KMS-11 (cell line): ENCODE measurements at regions not wholly inside any gene's neighbourhood (a gene's known extent, or its start where the extent isn't known, plus 50 kb on each side); places are given as distances from the start of the nearest gene placed in this dataset.

ENCODE experiments used
- H2AFZ ChIP-seq: fragments of 200-600 bp; sonication (generic); 2 replicates; pipeline ENCODE4 v1.6.1; 2016; ENCODE audit warnings: antibody characterized with exemption, mixed run types, low read depth
- H3K27ac ChIP-seq: fragments of 200-600 bp; sonication (generic); 2 replicates; pipeline ENCODE4 v1.6.1; 2016; ENCODE audit warnings: mild to moderate bottlenecking, mixed run types
- H3K27me3 ChIP-seq: fragments of 200-600 bp; sonication (generic); 2 replicates; pipeline ENCODE4 v1.6.1; 2017; ENCODE audit warnings: mild to moderate bottlenecking, low read depth, mixed run types, moderate library complexity; ENCODE audit not compliant: insufficient read depth
- H3K36me3 ChIP-seq: fragments of 200-600 bp; sonication (generic); 2 replicates; pipeline ENCODE4 v1.6.1; 2017; ENCODE audit warnings: mild to moderate bottlenecking, mixed run types; ENCODE audit not compliant: insufficient read depth
- H3K4me1 ChIP-seq: fragments of 200-600 bp; sonication (generic); 2 replicates; pipeline ENCODE4 v1.6.1; 2016; ENCODE audit warnings: mild to moderate bottlenecking, low read depth, mixed run types; ENCODE audit not compliant: poor library complexity, severe bottlenecking
- H3K4me2 ChIP-seq: fragments of 200-600 bp; sonication (generic); 2 replicates; pipeline ENCODE4 v1.7.0; 2016; ENCODE audit warnings: mild to moderate bottlenecking, mixed run types
- H3K4me3 ChIP-seq: fragments of 200-600 bp; sonication (generic); IDR thresholded peaks from 2 replicates; pipeline ENCODE4 v1.6.1; 2017; ENCODE audit warnings: low read depth, low read length, mixed read lengths; ENCODE audit not compliant: insufficient read depth
- H3K79me2 ChIP-seq: fragments of 200-600 bp; sonication (generic); 2 replicates; pipeline ENCODE4 v1.6.1; 2016; ENCODE audit warnings: low read depth, mixed run types; ENCODE audit not compliant: insufficient read depth
- H3K9ac ChIP-seq: fragments of 200-600 bp; sonication (generic); 2 replicates; pipeline ENCODE4 v1.6.1; 2016; ENCODE audit warnings: mild to moderate bottlenecking, mixed run types
- H4K20me1 ChIP-seq: fragments of 200-600 bp; sonication (generic); 2 replicates; pipeline ENCODE4 v1.6.1; 2016; ENCODE audit warnings: mild to moderate bottlenecking, mixed run types; ENCODE audit not compliant: insufficient read depth
- TF ChIP-seq, protein P1 (sequence below): fragments of 200-600 bp; sonication (generic); conservative IDR thresholded peaks from 2 replicates; pipeline ENCODE4 v1.6.1; 2017; ENCODE audit warnings: low read depth, mild to moderate bottlenecking, antibody characterized with exemption, low read length, moderate library complexity, mixed read lengths

DNA sequence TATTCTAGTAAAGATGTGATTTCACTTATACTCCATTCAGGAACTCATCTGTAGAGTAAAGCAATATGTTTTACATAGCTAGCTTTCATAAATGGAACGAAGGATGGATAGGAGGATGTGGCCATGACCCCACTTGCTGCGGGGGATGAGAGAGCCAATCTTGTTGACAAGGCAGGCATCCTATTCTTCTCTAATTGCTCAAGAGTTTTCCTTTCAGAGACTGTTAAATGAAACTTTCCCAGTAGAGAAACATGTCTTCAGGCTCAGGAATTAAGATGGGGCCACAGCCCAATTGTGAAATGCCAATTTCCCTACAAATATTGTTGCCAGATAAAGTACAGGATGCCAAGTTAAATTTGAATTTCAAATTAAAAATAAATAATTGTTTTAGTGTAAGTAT is 196.2 kb upstream of the TUT7 start:
- H3K9ac ChIP-seq = no peak overlapping the region
- no peak overlapping the region for H3K4me3 ChIP-seq
- H3K36me3 ChIP-seq = no peaks in the 10 kb centered on the region
- TF ChIP-seq, protein P1, sequence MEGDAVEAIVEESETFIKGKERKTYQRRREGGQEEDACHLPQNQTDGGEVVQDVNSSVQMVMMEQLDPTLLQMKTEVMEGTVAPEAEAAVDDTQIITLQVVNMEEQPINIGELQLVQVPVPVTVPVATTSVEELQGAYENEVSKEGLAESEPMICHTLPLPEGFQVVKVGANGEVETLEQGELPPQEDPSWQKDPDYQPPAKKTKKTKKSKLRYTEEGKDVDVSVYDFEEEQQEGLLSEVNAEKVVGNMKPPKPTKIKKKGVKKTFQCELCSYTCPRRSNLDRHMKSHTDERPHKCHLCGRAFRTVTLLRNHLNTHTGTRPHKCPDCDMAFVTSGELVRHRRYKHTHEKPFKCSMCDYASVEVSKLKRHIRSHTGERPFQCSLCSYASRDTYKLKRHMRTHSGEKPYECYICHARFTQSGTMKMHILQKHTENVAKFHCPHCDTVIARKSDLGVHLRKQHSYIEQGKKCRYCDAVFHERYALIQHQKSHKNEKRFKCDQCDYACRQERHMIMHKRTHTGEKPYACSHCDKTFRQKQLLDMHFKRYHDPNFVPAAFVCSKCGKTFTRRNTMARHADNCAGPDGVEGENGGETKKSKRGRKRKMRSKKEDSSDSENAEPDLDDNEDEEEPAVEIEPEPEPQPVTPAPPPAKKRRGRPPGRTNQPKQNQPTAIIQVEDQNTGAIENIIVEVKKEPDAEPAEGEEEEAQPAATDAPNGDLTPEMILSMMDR = no peak
- H2AFZ ChIP-seq = no peak overlapping the region
- no peaks in the 10 kb centered on the region for H4K20me1 ChIP-seq
- no peak overlapping the region for H3K27ac ChIP-seq
- H3K79me2 ChIP-seq = no peaks in the 10 kb centered on the region
- no peaks in the 10 kb centered on the region for H3K4me1 ChIP-seq
- H3K4me2 ChIP-seq = no peak overlapping the region
- no peaks in the 10 kb centered on the region for H3K27me3 ChIP-seq

DNA sequence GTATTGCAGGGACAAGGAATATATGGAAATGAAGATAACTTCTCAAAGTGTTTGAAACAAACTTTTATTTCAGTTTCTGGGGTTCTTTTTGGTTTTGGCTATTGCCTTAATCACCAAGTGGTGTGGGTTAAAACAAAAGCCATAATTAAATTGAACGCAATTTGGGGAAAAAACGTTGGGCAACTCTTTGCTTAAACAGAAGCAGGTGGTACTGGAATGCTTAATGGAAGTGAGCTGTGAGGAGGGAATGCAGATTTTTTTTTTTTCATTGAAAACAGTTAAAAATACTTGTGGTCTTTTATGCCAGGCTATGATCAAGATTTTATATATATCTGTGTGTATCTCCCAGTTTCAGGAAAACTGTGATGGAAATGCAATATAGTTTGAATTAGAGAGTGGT is 195.7 kb upstream of the TUT7 start:
- no peaks in the 10 kb centered on the region for H3K79me2 ChIP-seq
- H2AFZ ChIP-seq = no peak overlapping the region
- no peaks in the 10 kb centered on the region for H3K4me1 ChIP-seq
- H3K36me3 ChIP-seq = no peaks in the 10 kb centered on the region
- TF ChIP-seq, protein P1 = no peak
- no peaks in the 10 kb centered on the region for H3K27me3 ChIP-seq
- H3K4me3 ChIP-seq = no peak overlapping the region
- no peaks in the 10 kb centered on the region for H4K20me1 ChIP-seq
- no peak overlapping the region for H3K27ac ChIP-seq
- H3K9ac ChIP-seq = no peak overlapping the region
- no peak overlapping the region for H3K4me2 ChIP-seq

DNA sequence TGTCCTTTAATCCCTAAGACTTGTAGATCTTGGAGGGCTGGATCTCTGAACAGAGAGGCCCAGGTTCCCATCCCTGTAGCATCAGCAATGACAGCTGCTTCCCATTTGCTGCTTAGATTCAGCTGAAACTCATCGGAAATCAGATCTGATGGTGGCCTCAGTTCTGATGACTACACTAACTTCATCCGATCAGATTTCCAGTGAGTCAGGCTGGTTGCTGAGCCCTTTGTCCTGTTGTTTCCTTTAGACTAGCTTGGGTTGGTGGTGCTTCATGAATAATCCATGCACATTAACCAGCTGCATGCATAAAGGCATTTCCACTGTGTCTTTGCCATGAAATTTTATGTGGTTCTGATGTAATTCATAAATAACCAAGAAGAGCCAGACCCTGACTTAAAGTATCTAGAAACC is 195.2 kb upstream of the TUT7 start:
- Histone ChIP-seq H2AFZ (no peak overlapping the region), H3K27me3 (no peaks in the 10 kb centered on the region), H3K4me2 (no peak overlapping the region), H3K4me3 (no peak overlapping the region), H3K79me2 (no peaks in the 10 kb centered on the region), H3K9ac (no peak overlapping the region), H4K20me1 (no peaks in the 10 kb centered on the region), H3K36me3 (no peaks in the 10 kb centered on the region), H3K4me1 (no peaks in the 10 kb centered on the region), H3K27ac (no peak overlapping the region)
- TF ChIP-seq, protein P1 = no peak

DNA sequence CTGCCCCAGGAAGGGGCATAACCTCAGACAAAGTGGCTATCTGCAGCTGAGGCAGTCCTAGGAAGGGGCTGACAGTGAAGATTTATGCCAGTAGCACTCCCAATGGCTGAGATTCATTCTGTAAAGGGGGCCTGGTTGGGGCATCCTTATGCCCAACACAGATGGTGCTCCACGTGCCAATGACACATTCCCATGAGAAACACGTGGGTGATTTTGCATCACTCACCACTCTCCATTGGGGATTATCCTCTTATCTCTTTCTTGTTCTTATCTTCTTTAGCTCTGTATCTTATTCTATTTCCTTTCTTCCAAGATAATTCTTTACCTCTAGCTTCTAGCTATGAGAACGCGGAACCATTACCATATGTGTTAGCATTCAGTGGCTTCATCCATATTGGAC is 194.0 kb upstream of the TUT7 start:
- no peak overlapping the region for H3K9ac ChIP-seq
- H3K4me1 ChIP-seq = no peaks in the 10 kb centered on the region
- no peak overlapping the region for H2AFZ ChIP-seq
- H3K79me2 ChIP-seq = no peaks in the 10 kb centered on the region
- H3K27me3 ChIP-seq = no peaks in the 10 kb centered on the region
- H3K27ac ChIP-seq = no peak overlapping the region
- no peak overlapping the region for H3K4me3 ChIP-seq
- no peak overlapping the region for H3K4me2 ChIP-seq
- no peaks in the 10 kb centered on the region for H4K20me1 ChIP-seq
- H3K36me3 ChIP-seq = no peaks in the 10 kb centered on the region
- TF ChIP-seq, protein P1 = no peak

DNA sequence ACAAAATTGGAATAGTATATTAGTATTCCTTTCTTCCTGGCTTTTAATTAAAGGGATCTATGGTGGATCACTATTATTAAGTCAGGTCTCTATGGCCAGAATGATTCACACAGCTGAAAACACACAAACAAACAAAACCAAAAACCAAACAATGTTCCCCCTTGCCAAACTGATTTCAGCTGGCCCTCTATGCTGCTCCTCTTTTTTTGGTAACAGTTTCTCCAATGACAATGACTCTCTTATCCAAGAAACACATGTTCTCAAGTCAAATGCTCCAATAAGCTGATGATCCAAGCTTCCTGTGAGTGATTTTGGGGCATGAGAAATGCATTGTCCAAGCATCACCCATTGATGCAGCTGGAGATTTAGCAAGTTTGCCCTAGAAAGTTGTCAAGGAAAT is 193.4 kb upstream of the TUT7 start:
- Histone ChIP-seq H3K4me1 (no peaks in the 10 kb centered on the region), H3K36me3 (no peaks in the 10 kb centered on the region), H3K27ac (no peak overlapping the region), H3K27me3 (no peaks in the 10 kb centered on the region), H3K4me2 (no peak overlapping the region), H4K20me1 (no peaks in the 10 kb centered on the region), H2AFZ (no peak overlapping the region), H3K4me3 (no peak overlapping the region), H3K9ac (no peak overlapping the region), H3K79me2 (no peaks in the 10 kb centered on the region)
- TF ChIP-seq, protein P1 = no peak
